ENCODE measurements at regions not wholly inside any gene's neighbourhood (a gene's known extent, or its start where the extent isn't known, plus 50 kb on each side); places are given as distances from the start of the nearest gene placed in this dataset.

GRCh38 chrX:80537096-80537495 is 116.8 kb downstream of the TENT5D start:
- TF ChIP-seq BHLHE40 (IDR thresholded peaks at IDR 0.05; ENCODE audit: borderline replicate concordance) (no peak), FOXA1 (IDR thresholded peaks at IDR 0.05) (no peak), SP1 (IDR thresholded peaks at IDR 0.05) (no peak), L3MBTL2 (conservative IDR thresholded peaks at IDR 0.05) (no peak), PKNOX1 (IDR thresholded peaks at IDR 0.05) (no peak), NFRKB (IDR thresholded peaks at IDR 0.05) (no peak), FOXM1 (IDR thresholded peaks at IDR 0.05; ENCODE audit: borderline replicate concordance) (no peak)
